ENCODE measurements at regions not wholly inside any gene's neighbourhood (a gene's known extent, or its start where the extent isn't known, plus 50 kb on each side); places are given as distances from the start of the nearest gene placed in this dataset.

- no peak overlapping the region for H3K4me3 ChIP-seq (ENCODE audit: low read depth, low read length)
- H3K36me3 ChIP-seq (ENCODE audit: control insufficient read depth, insufficient read depth, low read length): no peaks in the 10 kb centered on the region
- no peaks in the 10 kb centered on the region for H3K27me3 ChIP-seq (ENCODE audit: control insufficient read depth, insufficient read depth, low read length)
- no peak for TF ChIP-seq CTCF (IDR thresholded peaks at IDR 0.05; ENCODE audit: insufficient read depth, low read length, severe bottlenecking)
- DNase-seq (ENCODE audit: low read depth): no peak
- no peak for FAIRE-seq
These were observed 59.5 kb upstream of the KLF6 start for GRCh38 chr10:3844491-3845025.

- Histone ChIP-seq H3K4me3 (ENCODE audit: low read depth, low read length) (no peak overlapping the region), H3K27me3 (ENCODE audit: control insufficient read depth, insufficient read depth, low read length) (no peaks in the 10 kb centered on the region), H3K36me3 (ENCODE audit: control insufficient read depth, insufficient read depth, low read length) (no peaks in the 10 kb centered on the region)
- DNase-seq (ENCODE audit: low read depth) (peak; percentile 47), FAIRE-seq (peak; percentile 32)
- no peak for TF ChIP-seq CTCF (IDR thresholded peaks at IDR 0.05; ENCODE audit: insufficient read depth, low read length, severe bottlenecking)
These were observed 53.7 kb upstream of the KLF6 start for GRCh38 chr10:3838460-3839437.

GRCh38 chr10:3837647-3838459 is 52.8 kb upstream of the KLF6 start:
- TF ChIP-seq CTCF (IDR thresholded peaks at IDR 0.05; ENCODE audit: insufficient read depth, low read length, severe bottlenecking): no peak
- FAIRE-seq (no peak), DNase-seq (ENCODE audit: low read depth) (no peak)
- Histone ChIP-seq H3K27me3 (ENCODE audit: control insufficient read depth, insufficient read depth, low read length) (no peaks in the 10 kb centered on the region), H3K4me3 (ENCODE audit: low read depth, low read length) (no peak overlapping the region), H3K36me3 (ENCODE audit: control insufficient read depth, insufficient read depth, low read length) (no peaks in the 10 kb centered on the region)

GRCh38 chr10:3836222-3836820 is 51.3 kb upstream of the KLF6 start:
- Histone ChIP-seq H3K27me3 (ENCODE audit: control insufficient read depth, insufficient read depth, low read length) (no peaks in the 10 kb centered on the region), H3K36me3 (ENCODE audit: control insufficient read depth, insufficient read depth, low read length) (no peaks in the 10 kb centered on the region), H3K4me3 (ENCODE audit: low read depth, low read length) (no peak overlapping the region)
- no peak for DNase-seq (ENCODE audit: low read depth)
- TF ChIP-seq CTCF (IDR thresholded peaks at IDR 0.05; ENCODE audit: insufficient read depth, low read length, severe bottlenecking): no peak
- no peak for FAIRE-seq

GRCh38 chr10:3835770-3836169 is 50.8 kb upstream of the KLF6 start:
- no peaks in the 10 kb centered on the region for H3K36me3 ChIP-seq (ENCODE audit: control insufficient read depth, insufficient read depth, low read length)
- no peaks in the 10 kb centered on the region for H3K27me3 ChIP-seq (ENCODE audit: control insufficient read depth, insufficient read depth, low read length)
- H3K4me3 ChIP-seq (ENCODE audit: low read depth, low read length): no peak overlapping the region
- DNase-seq (ENCODE audit: low read depth) (no peak), FAIRE-seq (no peak)
- TF ChIP-seq CTCF (IDR thresholded peaks at IDR 0.05; ENCODE audit: insufficient read depth, low read length, severe bottlenecking): no peak

All from bronchial epithelial cell (primary cell).